Activated CD4-positive, alpha-beta T cell treated with anti-CD3 and anti-CD28 coated beads, Interleukin-10, Interleukin-2, amounts not matched to agents 100 ng/mL and 50 ng/mL, durations not matched to agents 16 hours and 8 hours (primary cell): ENCODE measurements at regions not wholly inside any gene's neighbourhood (a gene's known extent, or its start where the extent isn't known, plus 50 kb on each side); places are given as distances from the start of the nearest gene placed in this dataset.
"Not testable (repeated sequence)": the region's sequence is repeated elsewhere in the genome, so short reads cannot be mapped to it uniquely, and the experiment has no call there.

ENCODE experiments used
- DNase-seq: peaks from one replicate; pipeline ENCODE4 v3.0.0-alpha.2; 2020

DNA sequence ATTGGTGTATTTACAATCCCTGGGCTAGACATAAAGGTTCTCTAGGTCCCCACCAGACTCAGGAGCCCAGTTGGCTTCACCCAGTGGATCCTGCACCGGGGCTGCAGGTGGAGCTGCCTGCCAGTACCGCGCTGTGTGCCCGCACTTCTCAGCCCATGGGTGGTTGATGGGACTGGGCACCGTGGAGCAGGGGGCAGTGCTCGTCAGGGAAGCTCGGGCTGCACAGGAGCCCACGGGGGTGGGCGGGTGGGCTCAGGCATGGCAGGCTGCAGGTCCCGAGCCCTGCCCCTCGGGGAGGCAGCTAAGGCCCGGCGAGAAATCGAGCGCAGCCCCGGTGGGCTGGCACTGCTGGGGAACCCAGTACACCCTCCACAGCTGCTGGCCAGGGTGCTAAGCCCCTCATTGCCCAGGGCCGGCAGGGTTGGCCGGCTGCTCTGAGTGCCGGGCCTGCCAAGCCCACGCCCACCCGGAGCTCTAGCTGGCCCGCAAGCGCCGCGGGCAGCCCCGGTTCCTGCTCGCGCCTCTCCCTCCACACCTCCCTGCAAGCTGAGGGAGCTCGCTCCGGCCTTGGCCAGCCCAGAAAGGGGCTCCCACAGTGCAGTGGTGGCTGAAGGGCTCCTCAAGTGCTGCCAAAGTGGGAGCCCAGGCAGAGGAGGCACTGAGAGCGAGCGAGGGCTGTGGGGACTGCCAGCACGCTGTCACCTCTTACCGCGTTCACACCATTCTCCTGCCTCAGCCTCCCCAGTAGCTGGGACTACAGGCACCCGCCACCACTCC is 353.5 kb upstream of the HS6ST1 start:
- not testable (repeated sequence) for DNase-seq

DNA sequence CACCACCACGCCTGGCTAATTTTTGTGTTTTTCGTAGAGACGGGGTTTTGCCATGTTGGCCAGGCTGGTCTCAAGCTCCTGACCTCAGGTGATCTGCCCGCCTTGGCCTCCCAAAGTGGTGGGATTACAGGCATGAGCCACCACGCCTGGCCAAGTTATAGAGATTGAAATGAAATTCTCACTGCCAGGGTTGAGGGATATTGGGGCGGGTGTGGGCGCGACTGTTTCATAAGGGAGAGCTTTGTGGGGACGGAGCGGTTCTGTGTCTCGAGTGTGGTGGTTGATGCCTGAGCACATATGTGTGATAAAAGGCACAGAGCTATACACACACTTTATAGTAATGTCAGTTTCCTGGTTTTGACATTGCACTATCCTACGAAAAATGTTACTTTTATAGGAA is 361.0 kb upstream of the HS6ST1 start:
- DNase-seq, result not testable (repeated sequence)

DNA sequence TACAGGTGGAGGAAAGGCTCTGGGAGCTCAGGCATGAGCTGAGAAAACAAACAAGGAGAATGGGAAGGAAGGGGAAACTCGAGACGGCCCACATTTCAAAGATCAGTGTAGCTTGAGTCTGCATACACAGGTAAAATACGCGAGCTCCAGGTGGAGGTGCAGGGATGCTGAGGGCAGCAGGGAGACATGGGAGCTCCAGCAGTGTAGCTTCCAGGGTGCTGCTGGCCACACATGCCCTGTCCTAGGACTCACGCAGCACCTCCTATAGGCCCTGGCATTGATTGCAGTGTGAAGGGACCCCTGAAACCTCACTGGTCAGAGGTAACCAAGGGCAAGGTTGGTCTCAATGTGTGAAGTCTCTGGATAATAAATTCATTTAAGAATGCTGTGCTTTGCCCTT is 362.8 kb upstream of the HS6ST1 start:
- no peak for DNase-seq

DNA sequence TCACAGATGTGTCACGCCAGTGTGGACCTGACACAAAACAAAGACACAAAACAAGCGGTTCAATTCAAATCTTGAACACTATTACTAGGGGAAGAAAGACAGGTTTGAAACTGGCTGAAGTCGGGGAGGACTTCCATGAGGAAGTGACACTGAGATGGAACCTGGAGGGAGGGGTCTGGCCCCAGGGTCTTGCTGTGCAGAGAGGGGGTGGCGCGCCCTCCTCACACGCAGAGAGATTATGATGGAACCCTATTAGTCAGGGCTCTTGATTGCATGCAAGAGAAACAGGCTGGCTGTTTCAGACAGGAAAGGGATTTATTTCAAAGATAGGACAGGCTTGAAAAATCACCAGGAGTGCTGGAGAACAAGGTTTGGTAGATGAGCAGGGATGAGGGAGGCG is 363.6 kb upstream of the HS6ST1 start:
- DNase-seq, result no peak

DNA sequence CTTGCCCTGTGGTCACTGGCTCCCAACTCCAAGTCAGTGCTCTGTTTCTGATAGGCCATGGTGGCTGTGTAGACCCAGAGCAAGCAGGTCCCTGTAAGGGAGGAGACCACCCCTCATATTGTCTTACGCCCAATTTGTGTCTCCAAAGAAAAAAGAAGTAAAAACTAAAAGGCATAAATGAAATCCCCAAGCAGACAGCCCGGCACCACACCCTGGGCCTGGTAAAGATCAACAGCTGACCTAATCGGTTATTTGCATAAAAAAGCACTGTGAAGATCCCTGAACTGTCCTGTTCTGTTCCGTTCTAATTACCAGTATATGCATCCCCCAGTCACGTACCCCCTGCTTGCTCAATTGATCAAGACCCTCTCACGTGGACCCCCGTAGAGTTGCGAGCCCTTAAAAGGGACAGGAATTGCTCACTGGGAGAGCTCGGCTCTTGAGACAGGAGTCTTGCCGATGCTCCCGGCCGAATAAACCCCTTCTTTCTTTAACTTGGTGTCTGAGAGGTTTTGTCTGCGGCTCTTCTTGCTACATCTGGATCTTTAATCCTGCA is 364.1 kb upstream of the HS6ST1 start:
- DNase-seq, result no peak

DNA sequence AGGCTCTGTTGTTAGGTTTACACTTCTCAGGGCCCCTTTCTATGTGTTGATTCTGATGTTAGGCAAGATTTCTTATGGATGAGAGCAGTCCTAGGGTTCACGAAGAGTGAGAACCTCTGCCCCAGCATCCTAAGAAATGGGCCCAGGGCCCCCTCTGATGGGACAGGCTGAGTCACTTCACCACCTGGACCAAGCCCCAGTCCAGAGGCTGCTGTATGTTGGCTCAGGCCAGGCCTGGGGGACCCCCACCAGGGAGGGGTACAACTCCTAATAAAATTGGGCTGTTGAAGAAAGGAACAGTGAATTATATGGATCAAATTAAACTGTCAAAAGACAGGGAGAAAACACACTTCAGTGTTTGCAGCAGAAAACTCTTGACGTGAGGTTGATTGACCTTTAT is 365.9 kb upstream of the HS6ST1 start:
- no peak for DNase-seq

DNA sequence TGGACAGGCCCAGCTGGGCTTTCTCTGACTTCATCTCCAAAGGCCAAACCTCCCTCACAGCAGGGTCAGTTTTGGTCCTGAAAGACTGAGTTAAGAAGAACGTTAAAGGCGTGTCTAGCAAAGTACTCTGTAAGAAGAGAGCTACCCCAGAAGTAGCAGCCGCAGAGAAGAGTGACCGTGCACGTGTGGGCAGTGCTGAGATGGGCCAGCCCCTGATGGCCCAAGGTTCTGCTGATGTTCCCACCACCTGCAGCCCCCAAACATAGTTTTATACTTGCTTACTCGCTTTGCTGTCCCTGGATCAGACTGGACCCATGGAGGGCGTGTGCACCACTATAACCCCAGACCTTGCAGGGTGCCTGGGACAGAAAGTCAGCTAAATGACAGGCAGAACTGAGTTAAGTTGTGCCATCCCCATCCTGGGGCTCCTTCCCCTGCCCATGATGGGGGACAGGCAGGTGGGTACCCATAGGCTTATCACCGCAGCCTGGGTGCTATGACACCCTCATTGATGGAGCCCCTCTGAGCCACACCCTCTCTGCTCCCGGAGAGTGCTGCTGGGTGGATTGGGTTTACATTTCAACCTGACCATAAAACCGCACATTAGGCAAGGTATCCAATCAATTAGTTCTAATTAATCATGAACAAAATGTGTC is 367.3 kb upstream of the HS6ST1 start:
- DNase-seq, result no peak

DNA sequence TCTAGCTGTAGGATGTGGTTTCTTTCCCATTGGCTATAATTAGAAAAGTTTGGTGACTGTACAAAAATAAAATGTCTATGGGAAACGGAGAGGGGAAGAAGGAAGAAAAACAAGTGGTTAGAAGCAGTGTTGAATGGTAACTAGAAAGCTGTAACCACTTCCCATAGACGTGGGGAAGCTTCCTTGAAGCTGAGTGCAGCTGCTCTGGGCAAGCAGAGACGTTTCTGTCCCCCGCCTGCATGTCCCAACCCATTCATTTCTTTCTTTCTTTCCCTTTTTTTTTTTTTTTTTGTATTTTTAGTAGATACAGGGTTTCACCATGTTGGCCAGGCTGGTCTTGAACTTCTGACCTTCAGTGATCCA is 367.8 kb upstream of the HS6ST1 start:
- DNase-seq, result no peak

DNA sequence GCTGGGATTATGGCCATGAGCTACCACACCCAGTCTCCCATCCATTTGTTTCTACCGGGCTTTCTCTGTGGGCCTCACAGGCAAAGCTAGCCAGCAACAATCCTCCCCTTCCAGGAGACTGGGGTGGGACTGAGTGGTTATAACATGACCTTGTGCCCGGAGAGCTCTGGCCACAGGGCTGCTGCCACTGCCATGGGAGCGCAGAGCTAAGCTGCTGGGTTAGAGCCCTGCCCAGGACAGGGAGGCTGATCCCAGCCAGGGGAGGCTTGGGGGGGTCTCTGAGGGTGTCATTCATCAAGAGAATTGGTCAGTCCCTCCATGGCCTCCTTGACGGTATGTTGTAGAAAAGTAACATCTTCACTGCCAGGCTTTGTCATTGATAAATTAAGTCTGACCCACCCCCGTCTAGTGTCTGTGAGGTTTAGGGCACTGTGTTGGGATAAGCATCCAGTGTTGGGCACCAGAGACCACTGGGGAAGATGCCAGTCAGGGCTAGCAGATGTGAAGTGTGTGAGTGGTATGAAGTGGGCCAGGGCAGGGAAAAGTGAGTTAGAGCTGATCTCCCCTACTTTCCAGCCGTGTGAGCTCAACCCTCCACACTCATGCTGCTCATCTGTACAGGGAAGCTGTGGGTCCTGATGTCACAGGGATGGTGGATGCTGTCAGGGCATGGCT is 368.4 kb upstream of the HS6ST1 start:
- no peak for DNase-seq

DNA sequence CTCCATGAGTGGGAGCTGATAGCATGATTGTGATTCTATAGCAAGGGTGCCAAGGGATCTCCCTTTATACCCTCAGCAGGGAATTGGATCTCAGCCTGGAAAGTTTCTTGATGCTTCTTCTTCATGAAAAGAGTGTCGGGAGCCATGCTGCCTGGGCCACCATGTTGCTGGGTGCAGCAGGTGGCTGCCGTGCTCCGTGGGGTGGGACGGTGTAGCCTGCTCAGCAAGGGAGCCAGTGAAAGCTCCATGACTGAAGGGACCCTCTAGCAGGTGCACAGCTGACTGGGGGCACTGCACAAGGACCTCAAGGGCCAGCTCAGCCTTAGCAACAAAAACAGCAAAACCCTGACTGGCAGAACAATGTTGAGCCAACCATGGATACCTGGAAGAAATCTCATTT is 368.9 kb upstream of the HS6ST1 start:
- no peak for DNase-seq

DNA sequence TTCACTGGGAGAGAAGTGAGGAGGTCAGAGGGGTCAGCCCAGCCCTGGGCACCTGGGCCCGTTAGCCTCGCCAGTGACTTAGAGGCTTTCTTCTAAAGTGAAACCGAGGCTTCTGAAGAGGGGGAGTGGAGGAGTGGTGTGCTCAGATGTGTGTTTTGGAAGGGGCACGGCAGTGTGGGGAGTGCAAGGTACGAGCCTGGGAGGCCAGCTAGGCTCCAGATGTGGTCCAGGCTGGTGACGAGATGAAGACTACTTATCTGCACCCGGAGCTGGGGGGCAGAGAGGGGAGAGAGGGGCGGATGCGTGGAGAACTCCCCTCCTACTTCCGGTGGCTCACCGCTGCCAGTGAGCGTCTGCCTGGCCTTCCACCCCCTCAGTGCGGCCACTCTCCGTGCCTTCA is 371.3 kb upstream of the HS6ST1 start:
- no peak for DNase-seq

DNA sequence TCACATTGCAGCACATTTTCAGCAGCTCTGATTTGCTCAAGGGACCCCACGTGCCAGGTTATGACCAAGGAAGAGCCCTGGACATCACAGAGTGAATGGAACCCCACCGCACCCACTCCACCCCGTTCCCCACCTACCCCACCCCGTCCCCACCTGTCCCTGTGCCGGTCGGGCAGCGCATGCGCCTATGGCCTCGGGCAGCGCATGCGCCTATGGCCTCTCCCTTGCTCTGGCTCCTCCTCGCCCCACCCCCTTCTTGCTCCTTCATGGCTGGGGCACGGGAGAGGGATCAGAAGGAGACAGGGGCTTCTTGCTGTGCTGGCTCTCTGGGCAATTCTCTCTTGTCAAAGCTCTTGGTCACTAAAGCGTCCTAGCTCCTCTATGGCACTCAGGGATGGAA is 371.8 kb upstream of the HS6ST1 start:
- DNase-seq, result no peak

DNA sequence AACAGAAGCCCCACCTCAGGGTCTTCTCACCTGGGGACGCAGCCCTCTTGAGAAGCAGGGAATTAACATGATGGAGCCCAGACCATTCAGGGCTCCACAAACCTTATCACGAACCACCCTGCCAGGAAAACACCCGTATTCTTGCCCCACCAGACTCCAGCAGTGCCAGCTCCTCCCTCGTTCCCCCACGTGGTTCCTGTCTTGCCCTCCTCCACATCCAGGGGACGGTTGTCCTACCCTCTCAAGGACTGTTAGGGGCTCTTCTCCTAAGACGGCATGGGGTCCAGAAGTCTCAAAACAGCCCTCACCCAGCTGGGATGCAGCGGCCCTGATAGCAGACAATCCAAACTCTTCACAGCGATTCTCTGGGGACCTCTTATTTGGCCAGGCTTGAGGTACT is 372.2 kb upstream of the HS6ST1 start:
- no peak for DNase-seq

DNA sequence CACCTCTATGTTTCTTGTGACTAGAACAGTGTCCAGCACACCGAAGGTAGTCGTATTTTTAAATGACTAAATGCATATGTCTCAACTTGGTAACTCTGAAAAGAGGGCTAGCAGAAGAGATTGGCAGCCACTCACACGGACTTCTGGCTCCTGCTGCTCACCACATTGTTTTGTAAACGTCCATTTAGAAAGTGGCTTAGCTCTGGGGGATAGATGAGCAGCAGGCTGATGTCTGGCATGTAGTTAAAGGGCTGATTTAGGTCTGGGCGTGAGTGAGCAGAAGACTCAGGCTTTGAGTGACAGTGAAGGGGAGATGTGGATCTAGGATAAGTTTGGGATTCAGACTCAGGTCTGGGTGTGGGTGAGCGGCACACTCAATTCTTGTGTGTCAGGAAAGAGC is 372.9 kb upstream of the HS6ST1 start:
- DNase-seq, result no peak

DNA sequence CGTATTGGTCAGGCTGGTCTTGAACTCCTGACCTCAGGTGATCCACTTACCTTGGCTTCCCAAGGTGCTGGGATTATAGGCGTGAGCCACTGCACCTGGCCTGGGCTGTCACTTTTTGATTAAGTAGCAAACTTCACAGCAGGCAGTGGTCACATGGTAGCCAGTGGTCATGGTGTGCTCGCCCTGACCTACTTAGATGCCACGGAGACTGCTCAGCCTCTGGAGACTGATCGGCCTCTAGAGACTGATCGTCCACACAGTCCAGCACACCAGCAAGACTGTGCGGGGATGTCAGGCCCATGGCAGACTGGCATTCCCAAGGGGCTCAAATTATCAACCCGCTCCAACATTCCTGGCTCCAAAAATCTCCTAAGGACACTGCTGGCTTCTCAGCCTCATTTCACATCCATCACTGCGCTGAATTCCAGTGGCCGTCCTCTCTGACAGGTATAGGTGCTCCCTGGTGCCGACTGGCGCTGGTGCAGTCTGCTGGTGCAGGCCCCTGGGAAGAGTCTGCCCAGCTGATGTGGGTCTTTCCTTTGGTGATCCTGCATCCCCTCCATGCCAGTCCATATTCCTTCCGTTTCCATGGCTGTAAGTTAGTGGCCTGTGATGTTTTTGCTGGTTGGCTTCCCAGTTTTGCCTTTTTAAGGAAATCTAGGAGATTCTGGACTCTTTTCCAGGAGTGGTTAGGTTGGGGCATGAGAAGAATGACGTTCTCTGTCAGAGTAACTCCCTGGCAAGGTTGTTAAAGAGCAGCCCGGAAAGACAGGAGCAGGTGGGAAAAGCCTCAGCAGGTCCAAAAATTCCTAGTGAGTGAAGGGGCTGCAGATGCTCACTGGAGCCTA is 374.5 kb upstream of the HS6ST1 start:
- no peak for DNase-seq

DNA sequence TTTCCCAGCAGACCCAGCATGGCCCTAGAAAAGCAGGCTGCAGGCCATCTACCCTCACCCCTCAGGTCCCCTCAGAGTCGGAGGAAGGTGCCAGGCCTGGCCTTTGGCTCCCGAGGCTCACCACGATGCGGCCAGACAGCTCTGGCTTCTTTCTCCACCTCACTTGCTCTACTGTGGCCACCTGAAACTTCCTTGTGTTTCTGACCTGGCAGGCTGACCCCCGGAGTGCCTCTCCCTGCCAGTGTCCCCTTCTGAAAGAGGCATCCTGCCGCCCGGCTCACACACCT is 375.0 kb upstream of the HS6ST1 start:
- DNase-seq, result no peak

DNA sequence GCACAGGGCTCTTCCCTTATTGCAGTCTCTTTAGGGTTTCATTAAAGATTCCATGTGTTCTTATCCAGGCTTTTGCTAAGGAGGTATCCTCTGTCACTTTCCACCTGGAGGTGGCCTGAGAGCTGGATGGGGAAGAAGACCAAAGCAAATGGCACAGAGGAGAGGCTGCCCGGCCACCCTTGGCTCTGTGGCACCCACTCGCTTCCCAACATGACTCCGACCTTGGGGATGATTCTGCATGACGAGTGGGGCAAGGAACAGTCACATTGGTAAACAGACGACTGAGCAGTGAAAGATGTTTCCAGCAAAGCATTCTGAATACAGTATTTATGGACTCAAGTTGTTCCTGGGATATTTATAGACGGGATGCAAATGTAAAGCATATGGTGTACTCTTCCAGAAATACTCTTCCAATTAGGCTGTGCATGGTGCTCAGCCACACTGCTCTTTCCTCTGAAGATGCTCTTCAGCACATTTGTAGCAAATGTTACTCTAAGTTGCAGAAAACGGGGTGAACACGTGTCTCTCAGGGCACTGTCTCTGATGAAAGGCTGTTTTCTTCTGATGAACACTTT is 377.1 kb upstream of the HS6ST1 start:
- no peak for DNase-seq

DNA sequence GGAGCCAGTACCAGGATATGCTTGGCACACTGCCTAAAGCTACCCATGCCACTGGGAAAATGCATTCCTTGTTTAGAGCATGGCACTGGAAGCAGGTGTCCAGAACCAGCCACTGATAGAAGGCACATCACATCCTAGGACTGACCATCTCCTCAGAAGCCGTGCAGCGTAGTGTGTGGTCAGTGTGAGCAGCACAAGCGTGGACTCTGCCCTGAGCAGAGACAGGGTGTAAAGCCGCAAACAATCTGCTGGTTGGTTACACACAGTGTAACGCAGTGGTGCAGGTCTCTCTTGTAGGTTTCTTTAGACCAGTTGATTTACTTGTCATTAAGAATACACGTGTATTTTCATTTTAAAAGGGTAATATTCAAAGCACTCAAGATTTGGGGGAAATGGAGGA is 377.8 kb upstream of the HS6ST1 start:
- DNase-seq, result no peak

DNA sequence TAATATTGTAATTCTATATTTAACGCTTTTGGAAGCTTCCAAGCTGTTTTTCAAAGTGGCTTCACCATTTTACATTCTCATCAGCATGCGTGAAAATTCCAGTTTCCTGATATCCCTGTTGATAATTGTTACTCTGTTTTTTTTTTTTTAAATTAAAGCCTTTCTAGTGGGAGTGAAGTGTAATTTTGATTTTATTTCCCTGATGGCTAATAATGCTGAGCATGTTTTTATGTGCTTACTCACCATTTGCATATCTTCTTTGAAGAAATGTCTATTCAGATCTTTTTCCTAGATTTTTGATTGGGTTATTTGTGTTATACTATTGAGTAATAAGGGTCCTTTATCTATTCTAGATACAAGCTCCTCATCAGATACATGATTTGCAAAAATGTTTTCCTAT is 382.8 kb upstream of the HS6ST1 start:
- no peak for DNase-seq

DNA sequence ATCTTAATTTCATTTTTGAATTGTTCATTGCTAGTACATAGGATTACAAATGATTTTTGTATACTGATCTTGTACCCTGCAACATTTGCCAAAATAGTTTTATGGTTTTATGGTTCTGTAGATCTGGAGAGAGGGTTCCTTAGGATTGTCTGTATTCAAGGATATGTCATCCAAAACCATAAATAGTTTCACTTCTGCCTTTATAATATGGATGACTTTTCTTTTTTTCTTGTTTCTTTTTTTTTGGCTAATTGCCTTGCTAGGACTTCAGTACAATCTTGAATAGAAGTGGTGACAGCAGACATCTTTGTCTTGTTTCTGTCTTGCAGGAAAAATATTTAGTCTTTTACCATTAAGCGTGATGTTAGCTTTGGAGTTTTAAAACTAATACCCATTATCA is 383.9 kb upstream of the HS6ST1 start:
- no peak for DNase-seq

DNA sequence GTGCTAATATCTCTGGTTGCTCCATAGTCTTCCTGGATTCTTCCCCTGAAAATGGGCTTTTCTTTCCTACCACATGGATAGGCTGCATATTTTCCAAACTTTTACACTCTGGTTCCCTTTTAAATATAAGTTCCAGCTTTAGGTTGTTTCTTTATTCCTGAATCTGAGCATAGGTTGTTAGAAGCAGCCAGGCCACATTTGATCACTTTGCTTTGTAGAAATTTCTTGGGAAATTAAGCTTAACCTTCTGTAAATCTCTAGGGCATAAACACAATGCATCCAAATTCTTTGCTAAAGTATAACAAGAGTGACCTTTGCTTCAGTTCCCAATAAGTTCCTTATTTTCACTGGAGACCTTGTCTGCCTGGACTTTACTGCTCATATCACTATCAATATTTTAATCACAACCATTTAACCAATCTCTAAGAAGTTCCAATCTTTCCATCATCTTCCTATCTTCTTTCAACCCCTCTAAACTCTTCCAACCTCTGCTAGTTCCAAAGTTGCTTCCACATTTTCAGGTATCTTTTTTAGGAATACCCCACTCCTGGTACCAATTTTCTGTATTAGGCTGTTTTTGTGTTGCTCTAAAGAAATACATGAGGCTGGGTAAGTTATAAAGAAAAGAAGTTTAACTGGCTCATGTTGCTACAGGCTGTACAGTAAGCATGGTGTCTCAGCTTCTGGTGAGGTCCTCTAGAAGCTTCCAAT is 389.6 kb upstream of the HS6ST1 start:
- no peak for DNase-seq

DNA sequence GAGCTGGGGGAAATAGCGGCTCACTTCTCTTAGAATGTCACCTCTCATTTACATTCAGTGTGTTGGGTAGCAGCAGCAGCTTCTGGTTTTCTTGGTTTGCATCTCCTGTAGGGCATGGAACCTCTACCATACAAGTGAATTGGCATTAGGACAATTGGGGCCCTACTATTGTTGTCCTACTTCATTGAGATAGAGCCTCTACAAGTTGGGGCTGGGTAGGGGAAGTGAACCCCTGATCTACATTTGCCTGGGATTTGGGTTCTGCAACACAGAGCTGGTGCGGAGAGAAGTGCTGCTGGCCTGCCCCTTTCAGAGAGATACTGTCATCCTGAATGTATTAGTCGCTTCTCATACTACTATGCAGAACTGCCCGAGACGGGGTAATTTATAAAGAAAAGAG is 391.6 kb upstream of the HS6ST1 start:
- DNase-seq, result no peak
